ENCODE measurements at regions not wholly inside any gene's neighbourhood (a gene's known extent, or its start where the extent isn't known, plus 50 kb on each side); places are given as distances from the start of the nearest gene placed in this dataset.

- no peak for TF ChIP-seq EZH2 (IDR thresholded peaks at IDR 0.05; ENCODE audit: low read length, unreplicated experiment)
- TF ChIP-seq CTCF (conservative IDR thresholded peaks at IDR 0.05; ENCODE audit: low read depth, low read length), result no peak
- no peak for TF ChIP-seq EZH2phosphoT487 (IDR thresholded peaks at IDR 0.05; ENCODE audit: borderline replicate concordance, low read length)
Measured at GRCh38 chr15:98232761-98233160, 272.3 kb downstream of the ARRDC4 start.
